Suprapubic skin (tissue), 4 donors: ENCODE measurements at regions not wholly inside any gene's neighbourhood (a gene's known extent, or its start where the extent isn't known, plus 50 kb on each side); places are given as distances from the start of the nearest gene placed in this dataset.

Source experiments
- EP300 ChIP-seq: sonication (generic); formaldehyde crosslinking; IDR thresholded peaks from one replicate; pipeline ENCODE4 v1.6.1; 2017; ENCODE audit warnings: antibody characterized with exemption
- POLR2A ChIP-seq, 2 donors: fragments of 450-650 bp; IDR thresholded peaks; one replicate each; pipeline ENCODE4 v1.6.1; 2017; ENCODE audit warnings: antibody characterized with exemption in 2 of 2, mild to moderate bottlenecking in 2 of 2, moderate library complexity in 2 of 2
- POLR2AphosphoS5 ChIP-seq, 3 donors: sonication (generic); formaldehyde crosslinking; IDR thresholded peaks; one replicate each; pipeline ENCODE4 v1.6.1; 2017; ENCODE audit warnings: antibody characterized with exemption in 3 of 3
- TF ChIP-seq, protein P1 (sequence below), 2 donors: fragments of 200-600 bp in 1 of 2; fragments of 450-650 bp in 1 of 2; sonication (generic) in 1 of 2; IDR thresholded peaks; one replicate each; pipeline ENCODE4 v1.5.1; 2016 to 2019; ENCODE audit warnings: antibody characterized with exemption in 2 of 2, mild to moderate bottlenecking in 1 of 2, moderate library complexity in 1 of 2

DNA sequence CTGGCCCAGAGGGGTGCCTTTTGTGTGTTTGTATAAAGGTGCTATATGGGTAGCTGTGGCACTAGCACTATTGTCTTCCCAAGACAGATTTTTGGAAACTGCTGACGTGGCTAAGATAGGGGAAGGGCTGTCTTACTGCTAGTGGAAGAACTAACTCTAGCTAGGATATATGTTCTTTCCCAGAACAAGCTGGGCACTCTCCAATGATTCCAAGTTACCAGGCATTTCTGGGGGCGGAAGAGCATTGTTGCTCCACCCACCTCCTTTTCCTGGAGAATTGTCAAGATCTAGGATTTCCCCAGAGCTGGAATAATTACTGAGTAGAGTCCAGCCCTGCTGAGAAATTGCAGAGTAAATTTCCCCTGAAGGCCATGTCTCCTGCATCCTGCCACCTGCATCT, 408.3 kb downstream of the KLF5 start:
- TF ChIP-seq, protein P1, sequence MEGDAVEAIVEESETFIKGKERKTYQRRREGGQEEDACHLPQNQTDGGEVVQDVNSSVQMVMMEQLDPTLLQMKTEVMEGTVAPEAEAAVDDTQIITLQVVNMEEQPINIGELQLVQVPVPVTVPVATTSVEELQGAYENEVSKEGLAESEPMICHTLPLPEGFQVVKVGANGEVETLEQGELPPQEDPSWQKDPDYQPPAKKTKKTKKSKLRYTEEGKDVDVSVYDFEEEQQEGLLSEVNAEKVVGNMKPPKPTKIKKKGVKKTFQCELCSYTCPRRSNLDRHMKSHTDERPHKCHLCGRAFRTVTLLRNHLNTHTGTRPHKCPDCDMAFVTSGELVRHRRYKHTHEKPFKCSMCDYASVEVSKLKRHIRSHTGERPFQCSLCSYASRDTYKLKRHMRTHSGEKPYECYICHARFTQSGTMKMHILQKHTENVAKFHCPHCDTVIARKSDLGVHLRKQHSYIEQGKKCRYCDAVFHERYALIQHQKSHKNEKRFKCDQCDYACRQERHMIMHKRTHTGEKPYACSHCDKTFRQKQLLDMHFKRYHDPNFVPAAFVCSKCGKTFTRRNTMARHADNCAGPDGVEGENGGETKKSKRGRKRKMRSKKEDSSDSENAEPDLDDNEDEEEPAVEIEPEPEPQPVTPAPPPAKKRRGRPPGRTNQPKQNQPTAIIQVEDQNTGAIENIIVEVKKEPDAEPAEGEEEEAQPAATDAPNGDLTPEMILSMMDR (IDR thresholded peaks at IDR 0.05) = no peak
- TF ChIP-seq POLR2A (IDR thresholded peaks at IDR 0.05) = no peak
- TF ChIP-seq POLR2AphosphoS5 (IDR thresholded peaks at IDR 0.05) = no peak
- no peak for TF ChIP-seq EP300
